B cell (primary cell): ENCODE measurements at regions not wholly inside any gene's neighbourhood (a gene's known extent, or its start where the extent isn't known, plus 50 kb on each side); places are given as distances from the start of the nearest gene placed in this dataset.

Source experiments
- EZH2 ChIP-seq: IDR thresholded peaks from 2 replicates; pipeline ENCODE4 v1.6.1; 2012; ENCODE audit warnings: borderline replicate concordance, low read depth, mild to moderate bottlenecking, moderate library complexity, low read length; ENCODE audit not compliant: insufficient read depth, poor library complexity, severe bottlenecking
- TF ChIP-seq, protein P1 (sequence below): fragments of 200-600 bp; IDR thresholded peaks from one replicate; pipeline ENCODE4 v1.8.0; 2022; ENCODE audit warnings: antibody characterized with exemption, mild to moderate bottlenecking

DNA sequence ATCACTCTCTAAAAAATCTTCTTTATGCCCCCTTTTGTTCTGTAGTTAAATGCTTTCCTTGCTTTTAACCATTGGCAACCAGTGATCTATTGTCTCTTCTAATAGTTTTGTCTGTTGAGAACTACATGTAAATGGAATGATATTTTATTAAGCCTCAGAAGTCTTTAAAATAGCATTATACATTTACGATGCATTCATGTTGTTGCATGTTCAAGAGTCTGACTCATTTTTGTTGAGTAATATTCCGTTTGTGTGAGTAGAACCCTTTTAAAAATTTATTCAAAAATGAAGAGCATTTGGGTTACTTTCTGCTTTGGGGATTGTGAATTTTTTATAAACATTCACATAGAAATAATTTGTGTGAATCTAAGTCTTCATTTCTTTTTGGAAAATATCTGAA, 1352.9 kb downstream of the NCAM2 start:
- TF ChIP-seq EZH2 = no peak
- TF ChIP-seq, protein P1, sequence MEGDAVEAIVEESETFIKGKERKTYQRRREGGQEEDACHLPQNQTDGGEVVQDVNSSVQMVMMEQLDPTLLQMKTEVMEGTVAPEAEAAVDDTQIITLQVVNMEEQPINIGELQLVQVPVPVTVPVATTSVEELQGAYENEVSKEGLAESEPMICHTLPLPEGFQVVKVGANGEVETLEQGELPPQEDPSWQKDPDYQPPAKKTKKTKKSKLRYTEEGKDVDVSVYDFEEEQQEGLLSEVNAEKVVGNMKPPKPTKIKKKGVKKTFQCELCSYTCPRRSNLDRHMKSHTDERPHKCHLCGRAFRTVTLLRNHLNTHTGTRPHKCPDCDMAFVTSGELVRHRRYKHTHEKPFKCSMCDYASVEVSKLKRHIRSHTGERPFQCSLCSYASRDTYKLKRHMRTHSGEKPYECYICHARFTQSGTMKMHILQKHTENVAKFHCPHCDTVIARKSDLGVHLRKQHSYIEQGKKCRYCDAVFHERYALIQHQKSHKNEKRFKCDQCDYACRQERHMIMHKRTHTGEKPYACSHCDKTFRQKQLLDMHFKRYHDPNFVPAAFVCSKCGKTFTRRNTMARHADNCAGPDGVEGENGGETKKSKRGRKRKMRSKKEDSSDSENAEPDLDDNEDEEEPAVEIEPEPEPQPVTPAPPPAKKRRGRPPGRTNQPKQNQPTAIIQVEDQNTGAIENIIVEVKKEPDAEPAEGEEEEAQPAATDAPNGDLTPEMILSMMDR = no peak
